LNCaP clone FGC (cell line): ENCODE measurements at regions not wholly inside any gene's neighbourhood (a gene's known extent, or its start where the extent isn't known, plus 50 kb on each side); places are given as distances from the start of the nearest gene placed in this dataset.

Experiments used
- DNase-seq: peaks from one replicate; pipeline ENCODE4 v3.0.0-alpha.2; 2011; ENCODE audit warnings: low read depth
- H3K4me3 ChIP-seq: 2 replicates; pipeline ENCODE4 v1.5.1; 2011; ENCODE audit warnings: mild to moderate bottlenecking, low read depth, low read length, control low read depth
- CTCF ChIP-seq: IDR thresholded peaks from 2 replicates; pipeline ENCODE4 v1.5.1; 2012; ENCODE audit warnings: mild to moderate bottlenecking; ENCODE audit not compliant: control insufficient read depth, insufficient read depth; ENCODE audit errors: extremely low read depth

DNA sequence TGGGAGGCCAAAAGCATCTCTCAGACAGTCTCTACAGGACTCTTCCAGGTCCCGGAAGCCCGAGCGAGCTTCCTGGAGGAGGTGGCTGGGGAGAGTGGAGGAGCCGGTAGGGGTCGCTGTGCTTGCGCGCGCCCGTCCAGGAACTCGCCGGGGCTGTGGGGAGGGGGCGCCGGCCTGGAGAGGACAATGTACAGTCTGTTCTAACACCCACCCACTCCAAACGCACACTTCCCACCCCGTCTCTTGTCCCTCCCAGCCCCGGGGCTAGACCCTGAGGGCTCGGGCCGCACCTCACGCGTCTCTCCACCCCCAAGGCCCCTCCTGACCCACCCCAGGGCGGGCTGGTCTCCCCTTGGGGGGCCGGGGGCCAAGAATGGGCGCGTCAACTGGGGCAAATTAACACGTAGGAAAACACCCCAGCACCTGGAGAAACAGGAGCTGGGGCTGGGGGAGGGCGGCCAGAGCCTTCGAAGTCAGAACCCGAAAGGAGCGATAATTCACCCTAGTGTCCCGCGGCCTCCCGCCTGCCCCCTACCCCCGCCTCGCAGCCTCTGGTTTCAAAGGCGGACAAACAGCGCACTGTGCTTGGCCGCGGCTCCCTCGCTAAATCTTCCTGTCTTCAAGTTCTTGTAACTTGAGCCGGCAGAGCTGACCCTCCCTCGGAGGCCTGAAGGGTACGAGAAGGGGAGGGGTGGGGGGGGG, 103.2 kb upstream of the FOXP4 start:
- TF ChIP-seq CTCF = peak; percentile 26; the same call in 1 of the 2 replicates
- H3K4me3 ChIP-seq = no peak overlapping the region
- no peak for DNase-seq

DNA sequence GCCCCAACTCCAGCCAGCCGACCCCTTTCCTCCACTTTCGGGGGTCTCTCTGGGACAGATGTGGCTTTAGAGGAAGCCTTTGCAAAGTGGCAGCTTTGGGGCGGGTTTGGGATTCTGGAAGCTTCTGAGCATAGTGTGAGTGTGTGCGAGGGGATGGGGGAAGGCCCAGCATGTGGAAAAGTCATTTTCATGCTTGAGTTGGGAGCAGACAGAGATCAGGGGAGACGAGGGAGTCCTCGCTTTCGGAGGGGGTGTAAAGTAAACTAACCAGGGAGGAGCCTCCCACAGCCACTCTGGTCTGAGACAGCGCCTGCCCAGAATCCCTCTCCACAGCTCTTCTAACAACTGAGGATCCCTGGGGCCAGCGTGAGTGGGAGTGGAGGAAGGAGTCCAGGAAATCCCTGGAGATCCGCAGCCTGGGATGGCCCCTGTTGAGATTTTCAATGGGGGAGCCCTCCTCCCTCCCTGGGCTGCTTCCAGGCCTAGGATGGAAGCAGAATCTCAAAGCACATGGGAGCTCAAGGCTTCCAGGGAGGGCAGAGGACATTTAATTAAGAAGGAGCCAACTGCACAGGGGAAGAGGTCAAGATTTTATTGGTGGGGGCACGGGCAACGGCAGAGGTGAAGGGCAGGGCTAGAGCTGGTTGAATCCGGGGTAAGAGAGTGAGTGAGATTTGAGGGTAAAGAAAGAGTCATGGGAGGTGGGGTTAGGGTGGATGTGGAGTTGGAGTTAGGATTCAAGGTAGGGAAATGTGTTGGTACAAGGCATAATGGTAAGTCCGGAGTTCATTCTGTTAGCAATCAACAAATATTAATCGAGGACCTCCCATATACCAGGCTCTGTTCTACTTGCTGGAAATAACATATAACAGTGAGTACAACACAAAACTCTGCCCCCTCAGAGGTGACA, 102.3 kb upstream of the FOXP4 start:
- DNase-seq = no peak
- no peak for TF ChIP-seq CTCF
- H3K4me3 ChIP-seq = no peak overlapping the region

- TF ChIP-seq CTCF = no peak
- no peak for DNase-seq
- no peak overlapping the region for H3K4me3 ChIP-seq
Measured at GRCh38 chr6:41445261-41445660, 100.9 kb upstream of the FOXP4 start.

- DNase-seq = no peak
- TF ChIP-seq CTCF = no peak
Measured at GRCh38 chr6:41446132-41446531, 100.0 kb upstream of the FOXP4 start.

GRCh38 chr6:41446907-41447545, 99.2 kb upstream of the FOXP4 start:
- DNase-seq = no peak
- H3K4me3 ChIP-seq = no peak overlapping the region
- TF ChIP-seq CTCF = no peak

More at GRCh38 chr6:41446132-41446531, 100.0 kb upstream of the FOXP4 start:
- H3K4me3 ChIP-seq = no peak overlapping the region

DNA sequence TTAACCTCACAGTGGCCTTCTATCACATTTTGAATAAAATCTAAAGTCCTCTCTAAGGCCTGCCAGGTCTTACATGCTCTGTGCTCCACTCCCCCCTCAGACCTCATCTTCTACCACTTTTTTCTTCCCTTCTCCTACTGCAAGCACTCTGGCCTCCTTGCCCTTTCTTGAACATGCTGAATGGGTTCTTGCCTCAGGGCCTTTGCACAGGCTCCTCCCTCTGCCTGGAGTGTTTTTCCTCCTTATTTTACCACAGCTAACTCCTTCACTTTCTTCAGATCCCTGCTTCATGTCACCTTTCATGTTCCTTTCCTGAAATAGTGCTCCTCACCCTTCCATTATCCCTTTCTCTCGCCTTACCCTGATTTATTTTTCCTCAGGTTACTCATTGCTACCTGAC, 97.9 kb upstream of the FOXP4 start:
- no peak for DNase-seq
- H3K4me3 ChIP-seq = no peak overlapping the region
- TF ChIP-seq CTCF = no peak
